Tibial artery (tissue), 4 donors: ENCODE measurements at regions not wholly inside any gene's neighbourhood (a gene's known extent, or its start where the extent isn't known, plus 50 kb on each side); places are given as distances from the start of the nearest gene placed in this dataset.

Experiments
- DNase-seq, 2 donors: peaks; one replicate each; pipeline ENCODE4 v3.0.0-alpha.2; 2019
- H3K27ac ChIP-seq, 2 donors: fragments of 200-600 bp; sonication (generic) in 1 of 2; 1 replicate in 1 of 2; 2 replicates in 1 of 2; pipeline ENCODE4 v1.5.1; 2018 to 2019; ENCODE audit warnings: mild to moderate bottlenecking in 1 of 2
- H3K27me3 ChIP-seq, 2 donors: fragments of 200-600 bp; sonication (generic) in 1 of 2; one replicate each; pipeline versions ENCODE4 v1.5.1 to v1.6.0; 2016 to 2019
- H3K36me3 ChIP-seq, 3 donors: fragments of 200-600 bp; sonication (generic) in 2 of 3; one replicate each; pipeline ENCODE4 v1.5.1; 2016 to 2019; ENCODE audit warnings: mild to moderate bottlenecking in 2 of 3
- H3K4me1 ChIP-seq, 4 donors: fragments of 200-600 bp; sonication (generic) in 2 of 4; 1 replicate in 3 of 4; 2 replicates in 1 of 4; pipeline ENCODE4 v1.5.1; 2016 to 2019
- H3K4me3 ChIP-seq, 2 donors: fragments of 200-600 bp; sonication (generic) in 1 of 2; 1 replicate in 1 of 2; 2 replicates in 1 of 2; pipeline ENCODE4 v1.5.1; 2018 to 2019; ENCODE audit warnings: mild to moderate bottlenecking in 2 of 2
- H3K9me3 ChIP-seq, 3 donors: fragments of 200-600 bp; sonication (generic) in 1 of 3; one replicate each; pipeline ENCODE4 v1.5.1; 2016 to 2019
- CTCF ChIP-seq, 2 experiments: fragments of 200-600 bp in 1 of 2; fragments of 450-650 bp in 1 of 2; IDR thresholded peaks; one replicate each; pipeline ENCODE4 v1.5.1; 2017 to 2019; ENCODE audit warnings: antibody characterized with exemption in 2 of 2, mild to moderate bottlenecking in 1 of 2, moderate library complexity in 1 of 2
- intact Hi-C: fragments of 100-400 bp; cut with DNase I; formaldehyde crosslinking; loops from one replicate; pipeline ENCODE4 v1.15.0; 2023; ENCODE audit warnings: low total_unique reads

DNA sequence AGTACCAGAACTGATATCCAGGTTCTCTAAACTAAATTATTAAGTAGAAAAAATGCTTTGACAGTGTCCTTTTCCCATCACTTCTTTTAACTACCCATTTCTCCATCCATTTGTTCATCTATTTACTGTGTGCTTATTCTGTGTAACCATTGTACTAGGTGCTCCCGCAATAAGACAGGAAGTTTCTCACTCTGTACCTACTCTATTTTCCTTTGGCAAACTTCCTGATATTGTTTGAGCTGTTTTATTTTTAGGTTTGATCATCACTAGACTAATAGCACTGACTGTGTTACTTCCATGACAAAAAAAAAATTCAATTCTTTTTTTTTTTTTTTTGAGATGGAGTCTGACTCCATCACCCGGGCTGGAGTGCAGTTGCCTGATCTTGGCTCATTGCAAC, 102.5 kb upstream of the CASK start:
- H3K36me3 ChIP-seq = no peaks in the 10 kb centered on the region
- H3K9me3 ChIP-seq = no peaks in the 10 kb centered on the region
- no peaks in the 10 kb centered on the region for H3K27me3 ChIP-seq
- no peak overlapping the region for H3K4me3 ChIP-seq
- no peak for DNase-seq
- H3K27ac ChIP-seq = no peak overlapping the region
- intact Hi-C loops = no loop called here
- TF ChIP-seq CTCF (IDR thresholded peaks at IDR 0.05) = no peak
- H3K4me1 ChIP-seq = no peaks in the 10 kb centered on the region

DNA sequence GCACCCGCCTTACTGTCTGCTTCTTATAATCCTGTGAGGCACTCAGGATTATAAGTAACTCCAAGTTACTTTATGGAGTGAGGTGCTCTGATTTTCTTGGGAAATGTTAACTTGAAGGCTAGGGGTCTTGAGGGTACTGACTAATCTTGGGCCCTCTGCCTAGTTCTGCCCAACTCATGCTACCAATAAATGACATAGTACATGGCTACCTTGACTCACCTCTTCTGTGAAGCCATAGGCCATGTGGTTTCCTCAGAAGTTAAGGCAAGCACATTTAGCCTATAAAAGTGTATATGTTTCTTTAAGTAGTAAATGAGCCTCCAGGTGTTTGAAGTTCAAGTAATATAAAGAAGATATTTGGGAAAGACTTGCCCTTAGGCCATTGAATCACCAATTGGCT, 99.8 kb upstream of the CASK start:
- Histone ChIP-seq H3K4me3 (no peak overlapping the region), H3K4me1 (no peaks in the 10 kb centered on the region), H3K36me3 (no peaks in the 10 kb centered on the region), H3K9me3 (no peaks in the 10 kb centered on the region), H3K27me3 (no peaks in the 10 kb centered on the region), H3K27ac (no peak overlapping the region)
- DNase-seq = no peak
- TF ChIP-seq CTCF (IDR thresholded peaks at IDR 0.05) = no peak
- intact Hi-C loops = no loop called here

DNA sequence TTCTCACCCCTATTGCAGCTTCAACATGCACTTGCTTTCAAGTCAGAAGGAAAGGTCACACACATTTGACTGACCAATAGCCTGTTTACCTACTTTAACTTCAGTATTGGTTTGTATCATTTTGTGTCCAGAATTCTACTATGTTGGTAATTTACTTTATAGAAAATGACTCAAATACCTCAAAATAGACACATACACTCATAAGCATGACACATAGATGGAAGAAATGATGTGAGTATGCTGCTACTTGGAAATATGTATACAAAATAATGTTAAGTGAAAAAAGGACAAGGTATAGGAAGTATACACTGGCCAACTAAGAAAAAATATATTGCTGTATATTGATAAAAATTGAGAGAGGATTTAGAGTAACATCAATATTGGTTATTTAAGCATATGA, 98.8 kb upstream of the CASK start:
- H3K27me3 ChIP-seq = no peaks in the 10 kb centered on the region
- H3K36me3 ChIP-seq = no peaks in the 10 kb centered on the region
- H3K27ac ChIP-seq = no peak overlapping the region
- intact Hi-C loops = no loop called here
- H3K9me3 ChIP-seq = no peaks in the 10 kb centered on the region
- no peak for DNase-seq
- no peaks in the 10 kb centered on the region for H3K4me1 ChIP-seq
- no peak overlapping the region for H3K4me3 ChIP-seq
- TF ChIP-seq CTCF (IDR thresholded peaks at IDR 0.05) = no peak

DNA sequence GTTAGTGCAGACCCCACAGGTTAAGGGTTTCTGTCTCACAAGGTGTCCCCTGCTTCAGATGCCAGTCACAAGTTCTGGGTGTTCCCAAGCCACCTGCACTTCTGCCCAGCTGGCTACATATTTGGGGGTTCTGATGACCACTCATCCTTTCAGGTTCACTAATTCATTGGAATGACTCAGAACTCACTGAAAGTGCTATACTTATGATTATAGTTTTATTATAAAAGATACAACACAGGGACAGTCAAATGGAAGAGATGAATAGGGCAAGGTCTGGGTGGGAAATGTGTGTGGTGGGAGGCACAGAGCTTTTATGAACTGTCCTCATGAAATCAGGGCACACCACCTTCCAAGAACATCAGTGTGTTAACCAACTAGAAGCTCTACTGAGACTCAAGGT, 97.7 kb upstream of the CASK start:
- Histone ChIP-seq H3K27me3 (no peaks in the 10 kb centered on the region), H3K36me3 (no peaks in the 10 kb centered on the region), H3K27ac (no peak overlapping the region), H3K9me3 (no peaks in the 10 kb centered on the region), H3K4me3 (no peak overlapping the region), H3K4me1 (no peaks in the 10 kb centered on the region)
- intact Hi-C loops = no loop called here
- TF ChIP-seq CTCF (IDR thresholded peaks at IDR 0.05) = no peak
- no peak for DNase-seq

DNA sequence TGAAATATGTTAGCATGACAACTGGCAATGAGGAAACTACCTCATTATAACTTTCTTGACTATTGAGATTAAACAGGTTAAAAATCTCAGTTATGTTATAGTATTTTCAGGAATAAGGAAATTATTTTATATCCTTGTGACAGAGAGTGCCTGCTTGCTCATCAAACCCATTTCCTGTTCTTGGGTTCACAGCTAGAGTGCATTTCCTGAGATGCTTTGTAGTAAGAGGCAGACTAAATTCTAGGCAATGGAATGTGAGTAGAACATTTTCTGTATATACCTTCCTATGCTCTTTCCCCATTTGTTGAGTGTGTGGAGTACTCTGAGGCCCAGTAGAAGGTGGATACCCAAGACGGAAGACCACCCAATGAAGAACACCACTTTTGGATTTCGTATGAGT, 96.9 kb upstream of the CASK start:
- no peaks in the 10 kb centered on the region for H3K36me3 ChIP-seq
- no peak for DNase-seq
- no peaks in the 10 kb centered on the region for H3K9me3 ChIP-seq
- no peak overlapping the region for H3K4me3 ChIP-seq
- no peak for TF ChIP-seq CTCF (IDR thresholded peaks at IDR 0.05)
- intact Hi-C loops = no loop called here
- no peaks in the 10 kb centered on the region for H3K27me3 ChIP-seq
- no peaks in the 10 kb centered on the region for H3K4me1 ChIP-seq
- H3K27ac ChIP-seq = no peak overlapping the region

GRCh38 chrX:42017971-42018370, 94.6 kb upstream of the CASK start:
- H3K4me1 ChIP-seq = no peaks in the 10 kb centered on the region
- intact Hi-C loops = no loop called here
- TF ChIP-seq CTCF (IDR thresholded peaks at IDR 0.05) = no peak
- no peaks in the 10 kb centered on the region for H3K36me3 ChIP-seq
- no peak for DNase-seq
- no peaks in the 10 kb centered on the region for H3K9me3 ChIP-seq
- H3K4me3 ChIP-seq = no peak overlapping the region
- H3K27me3 ChIP-seq = no peaks in the 10 kb centered on the region
- no peak overlapping the region for H3K27ac ChIP-seq
